ENCODE measurements at regions not wholly inside any gene's neighbourhood (a gene's known extent, or its start where the extent isn't known, plus 50 kb on each side); places are given as distances from the start of the nearest gene placed in this dataset.

- H3K36me3 ChIP-seq (ENCODE audit: control insufficient read depth in 2 of 2, insufficient read depth in 1 of 2, low read length in 2 of 2), result no peaks in the 10 kb centered on the region
- ChIA-PET POLR2A (interaction anchor here (0.6 kb wide), 1 partner anchor 1254 kb away, joined by 3 read pairs; no protein-coding TSS in a partner anchor), CTCF (interaction anchor here (0.6 to 8.0 kb wide), 40 partner anchors 9 to 1765 kb away, joined by 3 to 98 read pairs (median 4); no protein-coding TSS in a partner anchor)
- H3K4me1 ChIP-seq (ENCODE audit: control insufficient read depth, insufficient read depth, low read length), result peaks cover 7% of the 10 kb centered on the region
- no peaks in the 10 kb centered on the region for H3K9me3 ChIP-seq (ENCODE audit: control insufficient read depth, insufficient read depth, low read depth, low read length)
- TF ChIP-seq ZNF335 (tag by site-specific recombination; conservative IDR thresholded peaks at IDR 0.05) (no peak), ZNF302 (tag by site-specific recombination; IDR thresholded peaks at IDR 0.05; ENCODE audit: low read depth) (no peak), ELK4 (IDR thresholded peaks at IDR 0.05; ENCODE audit: borderline replicate concordance, low read depth, low read length) (no peak), ZBTB44 (tag by site-specific recombination; IDR thresholded peaks at IDR 0.05) (no peak), FEZF1 (tag by site-specific recombination; IDR thresholded peaks at IDR 0.05) (peak; percentile 54), ZNF792 (tag by site-specific recombination; IDR thresholded peaks at IDR 0.05) (no peak), ZBTB7A (tag by site-specific recombination; IDR thresholded peaks at IDR 0.05; ENCODE audit: low read depth) (no peak), ZBTB8A (tag by site-specific recombination; IDR thresholded peaks at IDR 0.05) (no peak), ZNF621 (tag by site-specific recombination; IDR thresholded peaks at IDR 0.05) (no peak)
- no peak overlapping the region for H3K4me3 ChIP-seq (ENCODE audit: low read depth, low read length)
- no peak overlapping the region for H3K27ac ChIP-seq (ENCODE audit: extremely low read depth, low read depth, low read length)
Measured at GRCh38 chr18:45384962-45385315, 230.3 kb upstream of the SLC14A2 start.

GRCh38 chr18:45386041-45386655 is 229.1 kb upstream of the SLC14A2 start:
- H3K27ac ChIP-seq (ENCODE audit: extremely low read depth, low read depth, low read length), result no peak overlapping the region
- H3K36me3 ChIP-seq (ENCODE audit: control insufficient read depth in 2 of 2, insufficient read depth in 1 of 2, low read length in 2 of 2), result no peaks in the 10 kb centered on the region
- CTCF ChIA-PET, result interaction anchor here (0.6 to 8.0 kb wide), 54 partner anchors 10 to 1815 kb away, joined by 3 to 98 read pairs (median 4); no protein-coding TSS in a partner anchor
- TF ChIP-seq ZNF701 (tag by site-specific recombination; IDR thresholded peaks at IDR 0.05) (no peak), ZNF169 (tag by site-specific recombination; IDR thresholded peaks at IDR 0.05) (no peak), ZNF324 (tag by site-specific recombination; IDR thresholded peaks at IDR 0.05) (no peak), TRIM28 (IDR thresholded peaks at IDR 0.05; ENCODE audit: borderline replicate concordance, low read length) (no peak), SP3 (tag by site-specific recombination; IDR thresholded peaks at IDR 0.05) (no peak), YY2 (tag by site-specific recombination; IDR thresholded peaks at IDR 0.05) (no peak), IKZF3 (tag by site-specific recombination; IDR thresholded peaks at IDR 0.05) (no peak), CTCF (tag by site-specific recombination; IDR thresholded peaks at IDR 0.05) (0 out of 2 replicates have a peak, but pooled peaks have one; percentile 21), ZNF600 (tag by site-specific recombination; IDR thresholded peaks at IDR 0.05) (no peak), ZNF654 (tag by site-specific recombination; IDR thresholded peaks at IDR 0.05; ENCODE audit: low read depth) (peak; percentile 54), AEBP2 (tag by site-specific recombination; IDR thresholded peaks at IDR 0.05; ENCODE audit: borderline replicate concordance) (no peak)
- no peaks in the 10 kb centered on the region for H3K9me3 ChIP-seq (ENCODE audit: control insufficient read depth, insufficient read depth, low read depth, low read length)
- peaks cover 7% of the 10 kb centered on the region for H3K4me1 ChIP-seq (ENCODE audit: control insufficient read depth, insufficient read depth, low read length)
- H3K4me3 ChIP-seq (ENCODE audit: low read depth, low read length), result no peak overlapping the region
- POLR2A ChIA-PET, result no interaction called here

All from HEK293 (cell line).